Loucy (cell line): ENCODE measurements at regions not wholly inside any gene's neighbourhood (a gene's known extent, or its start where the extent isn't known, plus 50 kb on each side); places are given as distances from the start of the nearest gene placed in this dataset.

ENCODE experiments used
- H2AFZ ChIP-seq: fragments of 200-600 bp; sonication (generic); 2 replicates; pipeline ENCODE4 v1.6.0; 2016; ENCODE audit warnings: antibody characterized with exemption, mild to moderate bottlenecking, low read length, moderate library complexity
- H3F3A ChIP-seq: fragments of 200-600 bp; 2 replicates; pipeline ENCODE4 v1.6.0; 2016; ENCODE audit warnings: antibody characterized with exemption, low read depth, mild to moderate bottlenecking
- H3K27me3 ChIP-seq: fragments of 200-600 bp; sonication (generic); 2 replicates; pipeline ENCODE4 v1.6.1; 2014; ENCODE audit warnings: low read length, mild to moderate bottlenecking; ENCODE audit not compliant: insufficient read depth, poor library complexity, severe bottlenecking
- H3K36me3 ChIP-seq: fragments of 200-600 bp; sonication (generic); 2 replicates; pipeline ENCODE4 v1.6.1; 2016; ENCODE audit warnings: low read length; ENCODE audit not compliant: insufficient read depth
- H3K4me1 ChIP-seq: fragments of 200-600 bp; sonication (generic); 2 replicates; pipeline ENCODE4 v1.5.1; 2014; ENCODE audit warnings: low read length, mild to moderate bottlenecking; ENCODE audit not compliant: insufficient read depth, poor library complexity, severe bottlenecking
- H3K4me2 ChIP-seq: fragments of 200-600 bp; sonication (generic); 2 replicates; pipeline ENCODE4 v1.6.0; 2014; ENCODE audit warnings: antibody characterized with exemption, low read length, low read depth, mild to moderate bottlenecking; ENCODE audit not compliant: poor library complexity, severe bottlenecking
- H3K4me3 ChIP-seq: fragments of 200-600 bp; sonication (generic); 2 replicates; pipeline ENCODE4 v1.5.1; 2014; ENCODE audit warnings: low read length, mild to moderate bottlenecking, mixed read lengths; ENCODE audit not compliant: poor library complexity, severe bottlenecking
- H3K79me2 ChIP-seq: fragments of 200-600 bp; sonication (generic); 2 replicates; pipeline ENCODE4 v1.6.1; 2014; ENCODE audit warnings: low read length; ENCODE audit not compliant: insufficient read depth
- H3K9ac ChIP-seq: fragments of 200-600 bp; sonication (generic); 2 replicates; pipeline ENCODE4 v1.6.0; 2014; ENCODE audit warnings: mild to moderate bottlenecking, low read depth, low read length, moderate library complexity; ENCODE audit not compliant: poor library complexity, severe bottlenecking
- H3K9me2 ChIP-seq: fragments of 200-600 bp; sonication (generic); replicated peaks from 2 replicates; pipeline ENCODE4 v1.6.1; 2016; ENCODE audit warnings: low read depth, low read length, mixed read lengths
- H3K9me3 ChIP-seq: fragments of 200-600 bp; sonication (generic); 2 replicates; pipeline ENCODE4 v1.6.1; 2014; ENCODE audit warnings: mild to moderate bottlenecking, antibody characterized with exemption, low read length, low read depth; ENCODE audit not compliant: insufficient read depth
- H4K20me1 ChIP-seq: fragments of 200-600 bp; sonication (generic); 2 replicates; pipeline ENCODE4 v1.6.0; 2014; ENCODE audit warnings: antibody characterized with exemption, low read length, mild to moderate bottlenecking; ENCODE audit not compliant: insufficient read depth, poor library complexity, severe bottlenecking
- CTCF ChIP-seq: fragments of 200-600 bp; sonication (generic); conservative IDR thresholded peaks from 2 replicates; pipeline ENCODE4 v1.5.1; 2014; ENCODE audit warnings: mild to moderate bottlenecking, antibody characterized with exemption, low read length
- EZH2phosphoT487 ChIP-seq: fragments of 200-600 bp; IDR thresholded peaks from 2 replicates; pipeline ENCODE4 v1.6.1; 2018; ENCODE audit warnings: antibody characterized with exemption, mild to moderate bottlenecking, moderate library complexity, borderline replicate concordance

GRCh38 chr16:17986991-17987390 is 349.5 kb downstream of the NPIPA8 start:
- no peak overlapping the region for H2AFZ ChIP-seq

GRCh38 chr16:17984810-17985209 is 351.7 kb downstream of the NPIPA8 start:
- no peak for TF ChIP-seq CTCF

More at GRCh38 chr16:17986991-17987390, 349.5 kb downstream of the NPIPA8 start:
- Histone ChIP-seq H3K9me2 (no peaks in the 10 kb centered on the region), H3K4me1 (no peaks in the 10 kb centered on the region), H3K9ac (no peak overlapping the region), H3K4me3 (no peak overlapping the region), H3K4me2 (no peak overlapping the region), H3K36me3 (no peaks in the 10 kb centered on the region), H3K9me3 (peaks cover 4% of the 10 kb centered on the region; the same call in 1 of the 2 replicates), H3F3A (no peaks in the 10 kb centered on the region), H3K27me3 (no peaks in the 10 kb centered on the region), H4K20me1 (no peaks in the 10 kb centered on the region), H3K79me2 (no peaks in the 10 kb centered on the region)
- TF ChIP-seq CTCF (no peak), EZH2phosphoT487 (no peak)

GRCh38 chr16:17983847-17984639 is 352.5 kb downstream of the NPIPA8 start:
- Histone ChIP-seq H3K4me2 (no peak overlapping the region), H3K4me3 (no peak overlapping the region), H4K20me1 (no peaks in the 10 kb centered on the region), H3K27me3 (no peaks in the 10 kb centered on the region), H3F3A (no peaks in the 10 kb centered on the region), H3K36me3 (no peaks in the 10 kb centered on the region), H3K9ac (no peak overlapping the region), H3K9me3 (peaks cover 4% of the 10 kb centered on the region; the same call in 1 of the 2 replicates), H3K4me1 (no peaks in the 10 kb centered on the region), H3K79me2 (no peaks in the 10 kb centered on the region), H3K9me2 (no peaks in the 10 kb centered on the region), H2AFZ (no peak overlapping the region)
- TF ChIP-seq EZH2phosphoT487, result no peak
- no peak for TF ChIP-seq CTCF

More at GRCh38 chr16:17984810-17985209, 351.7 kb downstream of the NPIPA8 start:
- H3K9me3 ChIP-seq, result peaks cover 4% of the 10 kb centered on the region; the same call in 1 of the 2 replicates
- H3K79me2 ChIP-seq, result no peaks in the 10 kb centered on the region
- H3K9me2 ChIP-seq, result no peaks in the 10 kb centered on the region
- no peak overlapping the region for H2AFZ ChIP-seq
- no peaks in the 10 kb centered on the region for H3K27me3 ChIP-seq
- no peak overlapping the region for H3K4me3 ChIP-seq
- H3K4me2 ChIP-seq, result no peak overlapping the region
- no peaks in the 10 kb centered on the region for H3K4me1 ChIP-seq
- H4K20me1 ChIP-seq, result no peaks in the 10 kb centered on the region
- no peak overlapping the region for H3K9ac ChIP-seq
- H3F3A ChIP-seq, result no peaks in the 10 kb centered on the region
- no peaks in the 10 kb centered on the region for H3K36me3 ChIP-seq
